Ishikawa (cell line): ENCODE measurements at regions not wholly inside any gene's neighbourhood (a gene's known extent, or its start where the extent isn't known, plus 50 kb on each side); places are given as distances from the start of the nearest gene placed in this dataset.

ENCODE experiments used
- CEBPB ChIP-seq: IDR thresholded peaks from 2 replicates; pipeline ENCODE4 v1.6.1; 2012
- EGR1 ChIP-seq: IDR thresholded peaks from 2 replicates; pipeline ENCODE4 v1.6.1; 2012
- EP300 ChIP-seq: IDR thresholded peaks from 2 replicates; pipeline ENCODE4 v1.6.1; 2012; ENCODE audit warnings: borderline replicate concordance
- TAF1 ChIP-seq: IDR thresholded peaks from 2 replicates; pipeline ENCODE4 v1.6.1; 2012; ENCODE audit warnings: low read depth, mild to moderate bottlenecking
- TF ChIP-seq, protein P1 (sequence below): IDR thresholded peaks from 2 replicates; pipeline ENCODE4 v1.6.1; 2012

DNA sequence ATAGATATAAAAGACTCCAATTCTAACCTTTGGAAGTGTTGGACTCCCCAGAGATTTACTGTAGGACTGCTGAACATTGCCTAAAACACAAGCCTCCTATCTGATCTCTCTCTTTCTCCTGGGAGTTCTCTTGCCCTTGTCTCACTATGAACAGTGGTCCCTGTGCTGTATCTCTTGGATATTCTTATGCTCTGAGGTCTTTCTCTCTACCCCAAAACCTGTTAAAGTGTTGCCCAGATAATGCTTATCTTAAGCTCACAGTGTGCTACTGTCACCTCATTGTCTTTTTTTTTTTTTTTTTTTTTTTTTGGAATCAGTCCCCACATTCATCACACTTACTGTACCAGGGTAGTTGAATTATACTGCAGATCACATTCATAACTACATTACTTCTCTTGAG is 131.0 kb upstream of the CBLB start:
- TF ChIP-seq EP300, result no peak
- no peak for TF ChIP-seq CEBPB
- TF ChIP-seq, protein P1, sequence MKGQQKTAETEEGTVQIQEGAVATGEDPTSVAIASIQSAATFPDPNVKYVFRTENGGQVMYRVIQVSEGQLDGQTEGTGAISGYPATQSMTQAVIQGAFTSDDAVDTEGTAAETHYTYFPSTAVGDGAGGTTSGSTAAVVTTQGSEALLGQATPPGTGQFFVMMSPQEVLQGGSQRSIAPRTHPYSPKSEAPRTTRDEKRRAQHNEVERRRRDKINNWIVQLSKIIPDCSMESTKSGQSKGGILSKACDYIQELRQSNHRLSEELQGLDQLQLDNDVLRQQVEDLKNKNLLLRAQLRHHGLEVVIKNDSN, result no peak
- no peak for TF ChIP-seq TAF1
- TF ChIP-seq EGR1, result no peak
